ENCODE measurements at regions not wholly inside any gene's neighbourhood (a gene's known extent, or its start where the extent isn't known, plus 50 kb on each side); places are given as distances from the start of the nearest gene placed in this dataset.

GRCh38 chr11:76721755-76722677, 51.5 kb upstream of the LRRC32 start:
- peak; percentile 63 for DNase-seq

DNA sequence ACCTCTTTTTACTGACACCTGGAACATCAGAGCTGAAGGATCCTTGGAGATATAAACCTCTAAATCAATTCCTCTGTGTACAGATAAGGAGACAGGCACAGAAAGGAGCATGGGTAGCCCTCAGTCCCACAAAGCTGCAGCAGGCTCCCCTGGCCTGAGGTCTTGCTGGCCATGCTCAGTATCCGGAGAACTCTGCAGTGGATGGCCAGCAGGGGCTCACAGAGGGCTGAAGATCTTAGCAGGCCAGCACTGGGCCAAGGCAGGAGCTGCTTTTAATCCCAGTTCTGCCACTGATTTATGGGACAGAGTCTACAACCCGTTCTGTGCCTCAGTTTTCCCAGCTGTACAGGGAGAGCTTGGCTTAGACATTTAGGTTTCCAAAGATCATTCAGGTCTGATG, 52.6 kb upstream of the LRRC32 start:
- DNase-seq = no peak

GRCh38 chr11:76723548-76723947, 53.0 kb upstream of the LRRC32 start:
- no peak for DNase-seq

- no peak for DNase-seq
These were observed 53.7 kb upstream of the LRRC32 start for GRCh38 chr11:76724171-76724768.

DNA sequence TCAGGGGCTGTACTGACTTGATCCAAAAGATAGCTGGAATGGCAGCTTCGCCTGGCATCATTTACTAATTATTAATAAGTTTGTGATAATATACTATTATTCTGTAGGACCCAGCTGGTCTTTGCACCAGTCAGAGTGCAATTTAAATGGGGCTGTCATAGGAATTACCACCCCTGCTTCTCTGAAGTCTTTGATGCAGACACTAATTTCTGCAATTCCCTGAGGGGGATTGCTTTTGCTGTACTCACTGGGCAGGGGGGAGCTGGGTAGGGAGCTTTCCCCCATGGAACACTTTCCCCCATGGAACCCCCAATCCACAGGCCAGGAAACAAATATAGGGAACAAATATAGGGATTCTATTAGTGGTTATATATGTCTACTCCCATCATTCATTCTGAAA, 54.9 kb upstream of the TSKU start:
- no peak for DNase-seq

DNA sequence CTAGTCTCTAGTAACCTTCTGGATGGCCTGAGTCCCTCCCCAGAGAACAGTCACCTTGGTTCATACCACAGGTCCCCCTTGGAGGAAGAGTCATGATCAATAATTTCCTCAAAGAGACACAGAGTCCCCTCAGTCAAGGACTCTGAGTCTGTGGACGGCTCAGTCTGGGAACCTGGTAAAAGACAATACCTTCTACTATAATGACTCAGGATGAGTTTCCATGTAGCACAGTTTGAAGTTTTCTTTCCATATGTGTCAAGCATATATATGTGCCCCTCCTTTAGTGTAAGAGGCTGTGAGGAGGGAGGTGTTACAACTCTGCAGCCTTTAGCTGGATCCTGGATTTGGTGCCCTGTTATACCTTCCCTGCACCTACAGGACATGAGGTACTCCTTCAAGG, 54.4 kb upstream of the TSKU start:
- no peak for DNase-seq

DNA sequence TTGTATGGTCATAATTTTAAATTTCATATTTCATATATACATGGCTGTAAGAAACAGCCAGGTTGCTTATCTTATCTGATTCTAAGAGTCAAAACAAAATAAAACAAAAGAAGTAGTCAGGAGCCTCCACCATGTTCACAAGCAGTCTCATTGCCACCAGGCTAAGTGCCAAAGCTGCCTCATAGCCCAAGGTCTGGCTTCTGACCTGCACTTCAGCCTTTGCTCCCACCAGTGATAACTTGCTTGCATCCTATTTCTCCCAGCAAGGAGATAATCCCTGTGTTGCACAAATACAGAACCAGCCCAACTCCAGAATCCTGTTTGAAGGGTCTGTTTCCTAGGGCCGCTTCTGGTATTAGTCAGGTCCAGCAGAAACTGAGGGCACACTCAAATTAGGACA, 53.9 kb upstream of the TSKU start:
- no peak for DNase-seq

DNA sequence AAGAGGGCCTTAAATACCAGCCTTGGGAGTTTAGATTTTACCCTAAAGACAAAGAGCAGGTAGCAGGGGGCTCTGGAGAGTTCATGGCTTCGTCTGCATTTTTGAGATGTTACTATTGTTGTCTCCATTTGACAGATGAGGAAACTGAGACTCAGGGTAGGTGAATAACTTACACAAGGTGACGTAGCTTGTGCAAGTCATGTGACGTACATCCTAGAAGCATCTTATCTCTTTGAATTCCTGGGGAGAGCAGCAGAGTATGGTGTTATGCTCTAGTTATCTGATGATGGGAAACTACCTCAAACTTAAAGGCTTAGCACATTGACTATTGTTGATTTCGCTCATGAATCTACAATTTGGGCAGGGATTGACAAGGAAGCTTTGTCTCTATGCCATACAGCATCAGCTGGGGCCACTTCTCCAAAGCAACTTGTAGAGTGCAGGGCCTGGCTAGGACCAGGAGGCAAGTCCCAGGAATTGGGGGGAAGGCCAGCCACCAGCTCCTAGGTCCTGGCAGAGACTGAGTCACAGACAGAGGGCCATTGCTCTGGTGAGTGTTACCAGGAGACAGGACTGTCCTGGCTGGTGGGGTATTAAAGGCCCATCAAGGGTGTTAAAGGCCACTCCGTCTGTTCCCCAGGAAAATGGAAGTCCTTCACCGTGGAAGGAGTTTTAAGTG, 52.1 kb upstream of the TSKU start:
- no peak for DNase-seq

DNA sequence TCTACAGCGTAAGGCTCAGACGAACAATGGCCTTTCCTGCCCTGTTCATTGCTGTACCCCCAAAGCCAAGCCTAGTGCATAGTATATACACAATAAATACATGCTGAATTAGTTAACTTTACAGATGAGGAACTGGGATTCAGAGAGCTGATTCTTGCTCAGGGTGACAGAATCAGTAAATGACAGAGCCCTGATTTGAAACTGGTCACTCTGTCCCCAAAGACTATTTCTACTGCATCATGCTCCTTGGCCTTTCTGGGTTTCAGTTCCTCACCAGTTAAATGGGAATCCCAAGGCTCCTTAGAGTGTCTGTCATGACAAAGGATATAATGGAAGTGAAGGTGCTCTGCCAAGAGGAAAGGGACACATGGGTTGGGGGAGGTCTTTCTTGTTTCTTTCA, 50.5 kb upstream of the TSKU start:
- DNase-seq = no peak

Measured in NCI-H1105 treated with DMSO at 0.1 percent for 48 hours (cell line).